Right hindlimb (tissue), 1 donor: ENCODE measurements at regions not wholly inside any gene's neighbourhood (a gene's known extent, or its start where the extent isn't known, plus 50 kb on each side); places are given as distances from the start of the nearest gene placed in this dataset.

Source experiments
- DNase-seq: peaks from one replicate; pipeline ENCODE4 v3.0.0-alpha.2; 2018

DNA sequence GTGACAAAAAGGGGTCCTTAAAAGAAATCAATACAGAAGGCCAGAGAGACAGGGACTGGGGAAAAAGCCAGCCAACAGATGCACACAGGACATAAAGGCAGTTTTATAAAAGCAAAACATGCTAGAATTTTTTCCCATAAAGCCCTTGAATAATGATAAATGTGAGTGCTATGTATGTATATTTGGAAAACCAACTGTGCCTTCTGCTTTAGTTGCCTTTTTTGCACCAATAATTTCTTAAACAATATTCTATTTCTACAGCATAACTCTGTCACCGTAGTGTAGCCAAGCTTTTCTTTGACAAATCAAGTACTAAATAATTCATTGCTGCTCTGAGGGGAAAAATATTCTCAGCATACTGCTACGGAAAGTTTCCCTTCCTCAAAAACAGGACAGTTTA lies 730.6 kb upstream of the NRSN1 start:
- DNase-seq, result no peak

DNA sequence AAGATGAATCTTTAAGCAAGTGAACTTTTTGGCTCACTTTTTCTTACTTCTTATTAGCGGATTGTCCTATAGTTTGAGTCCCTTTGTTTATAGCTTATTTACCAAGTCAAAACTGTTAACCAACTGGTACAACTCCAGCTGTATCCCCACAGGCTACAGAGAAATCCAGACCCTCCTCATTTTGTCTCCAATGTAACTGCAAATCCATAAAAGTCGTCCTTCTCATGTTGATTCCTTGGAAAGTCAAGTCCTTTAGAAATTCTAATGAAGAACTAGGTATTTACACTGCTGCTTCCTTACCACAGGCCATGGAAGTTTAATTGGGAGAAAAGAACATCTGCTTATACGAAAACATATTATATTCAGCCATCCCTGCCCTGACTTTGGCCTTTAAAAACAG lies 729.1 kb upstream of the NRSN1 start:
- DNase-seq, result no peak

DNA sequence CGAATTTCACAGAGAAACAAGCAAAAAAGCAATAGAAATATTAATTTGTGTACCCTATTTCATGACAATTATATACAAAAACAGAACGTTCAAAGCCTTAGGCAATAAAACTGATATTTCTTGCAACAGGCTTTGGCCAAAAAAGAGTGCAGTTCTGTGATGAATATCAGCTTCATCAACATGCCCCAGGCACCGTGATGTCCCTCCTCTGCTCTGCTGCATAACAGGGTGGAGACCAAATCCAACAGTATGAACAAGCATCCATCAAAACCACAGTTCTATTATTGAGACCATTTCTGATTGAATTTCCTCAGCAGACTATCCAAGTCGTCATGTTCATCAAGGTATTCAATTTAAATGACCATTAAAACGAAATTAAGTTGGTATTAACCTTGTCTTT lies 722.6 kb upstream of the NRSN1 start:
- no peak for DNase-seq

DNA sequence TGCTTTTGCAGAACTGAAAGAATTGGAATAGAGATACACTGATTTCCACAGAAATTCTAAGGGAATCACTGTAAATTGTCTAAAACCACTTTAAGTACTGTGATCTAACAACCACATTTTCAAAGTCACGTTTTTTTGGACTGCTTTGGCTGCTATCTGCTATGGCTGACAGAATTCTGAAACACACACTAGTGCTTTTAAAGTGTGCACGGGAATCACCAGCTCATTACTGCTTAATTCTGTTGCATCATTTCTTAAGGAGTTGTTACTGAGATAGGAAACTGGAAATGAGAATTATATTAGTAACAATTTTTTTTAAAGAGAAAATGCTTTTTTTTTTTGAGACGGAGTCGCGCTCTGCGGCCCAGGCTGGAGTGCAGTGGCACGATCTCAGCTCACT lies 716.5 kb upstream of the NRSN1 start:
- DNase-seq, result no peak

DNA sequence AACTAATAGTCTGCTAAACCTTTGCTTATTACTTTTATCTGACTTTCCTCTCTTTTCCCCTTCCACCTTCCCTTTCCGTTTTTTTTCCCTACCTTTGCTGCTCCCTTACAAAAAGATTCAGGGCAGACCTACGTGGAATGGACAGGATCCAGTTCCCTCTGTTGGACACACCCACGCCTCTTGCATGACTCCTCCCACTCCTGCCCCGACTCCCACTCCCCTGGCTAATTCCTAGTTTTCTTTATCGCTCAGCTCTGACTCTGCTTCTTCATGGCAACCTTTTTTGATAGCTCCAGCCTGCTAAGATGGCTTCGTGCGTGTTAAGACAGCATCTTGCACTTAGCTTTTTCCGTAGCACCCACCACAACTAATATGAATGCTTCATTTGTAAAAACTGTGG lies 715.6 kb upstream of the NRSN1 start:
- DNase-seq, result no peak

DNA sequence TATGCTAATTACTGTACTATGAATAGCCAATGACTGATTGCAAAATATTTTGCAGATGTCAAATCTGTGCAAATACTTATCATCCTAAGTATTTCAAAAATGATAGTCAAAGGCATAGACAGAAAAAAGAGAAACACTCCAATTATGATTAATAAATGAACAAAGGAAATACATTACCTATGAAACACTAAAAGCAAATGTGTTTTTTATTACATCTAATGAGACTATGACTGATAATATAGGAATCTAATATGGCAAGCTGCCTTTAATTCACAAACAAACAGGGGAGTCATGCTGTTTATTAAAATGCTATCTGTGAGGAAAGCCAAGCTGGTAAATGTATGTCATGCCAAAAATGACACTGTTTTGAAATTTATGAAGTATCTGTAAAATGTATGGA lies 713.2 kb upstream of the NRSN1 start:
- no peak for DNase-seq

DNA sequence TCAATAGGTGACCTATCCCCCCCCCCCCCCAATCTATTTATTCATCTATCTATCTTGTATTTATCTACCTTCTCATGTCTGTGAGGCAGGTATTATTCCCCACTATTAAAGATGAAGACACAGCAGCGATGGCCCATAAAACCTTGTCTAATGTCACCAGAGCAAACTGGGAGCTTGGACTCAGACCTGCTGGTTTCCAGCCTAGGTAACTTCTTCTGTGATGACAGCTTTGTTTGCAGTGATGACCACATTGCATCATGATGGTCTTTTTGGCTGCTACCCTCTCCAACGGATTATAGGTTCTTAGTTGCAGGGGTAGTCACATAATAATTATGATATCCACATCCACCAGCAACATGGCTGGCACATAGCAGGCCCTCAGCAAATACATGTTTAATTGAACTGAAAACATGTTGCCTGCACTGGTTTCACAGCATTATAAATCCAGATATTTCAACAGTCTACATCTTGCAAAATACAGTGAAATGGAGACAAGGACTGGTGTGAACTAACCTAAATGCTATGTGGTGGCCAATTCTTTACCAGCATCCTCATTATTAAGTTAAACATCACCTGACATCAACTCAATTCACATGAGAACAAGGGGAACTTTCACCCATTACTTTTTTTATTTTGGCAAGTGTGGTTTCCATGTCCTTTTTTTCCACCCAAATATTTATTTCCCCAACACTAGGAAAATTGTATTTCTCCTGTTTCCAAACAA lies 712.5 kb upstream of the NRSN1 start:
- DNase-seq, result no peak

DNA sequence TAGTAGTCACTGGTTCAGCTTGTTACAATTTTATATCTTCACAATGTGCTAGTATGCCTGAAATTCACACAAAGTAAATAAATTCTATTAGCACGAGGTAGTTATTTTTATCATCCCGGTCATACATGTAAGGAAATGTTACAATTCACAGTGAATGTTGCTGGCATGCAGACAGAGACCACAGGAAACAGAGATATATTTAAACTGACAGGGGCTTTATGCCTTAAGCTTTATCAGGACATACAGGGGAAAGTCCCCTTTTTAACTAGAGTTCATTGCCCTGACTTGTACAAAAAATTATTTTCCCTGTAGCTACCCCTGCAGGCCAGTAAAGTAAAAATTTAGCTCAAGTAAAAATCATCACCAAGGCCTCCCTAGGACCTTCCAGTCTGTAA lies 712.0 kb upstream of the NRSN1 start:
- DNase-seq, result peak; percentile 30

DNA sequence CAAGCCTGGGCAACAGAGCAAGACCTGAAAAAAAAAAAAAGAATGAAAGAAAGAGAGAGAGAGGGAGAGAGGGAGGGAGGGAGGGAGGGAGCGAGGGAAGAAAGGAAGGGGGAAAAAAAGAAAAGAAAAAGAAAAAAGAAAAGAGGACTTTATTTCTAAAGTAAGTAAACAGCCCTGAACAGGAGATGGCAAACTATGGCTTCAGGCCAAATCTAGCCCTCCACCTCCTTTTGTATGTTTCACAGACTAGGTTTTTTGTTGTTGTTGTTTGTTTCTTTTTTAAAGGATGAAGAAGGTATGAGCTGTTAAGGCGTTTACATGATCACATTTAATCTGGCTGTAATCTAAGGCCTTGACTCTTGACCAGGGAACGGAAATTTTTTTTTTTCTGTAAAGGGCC lies 711.1 kb upstream of the NRSN1 start:
- DNase-seq, result no peak

DNA sequence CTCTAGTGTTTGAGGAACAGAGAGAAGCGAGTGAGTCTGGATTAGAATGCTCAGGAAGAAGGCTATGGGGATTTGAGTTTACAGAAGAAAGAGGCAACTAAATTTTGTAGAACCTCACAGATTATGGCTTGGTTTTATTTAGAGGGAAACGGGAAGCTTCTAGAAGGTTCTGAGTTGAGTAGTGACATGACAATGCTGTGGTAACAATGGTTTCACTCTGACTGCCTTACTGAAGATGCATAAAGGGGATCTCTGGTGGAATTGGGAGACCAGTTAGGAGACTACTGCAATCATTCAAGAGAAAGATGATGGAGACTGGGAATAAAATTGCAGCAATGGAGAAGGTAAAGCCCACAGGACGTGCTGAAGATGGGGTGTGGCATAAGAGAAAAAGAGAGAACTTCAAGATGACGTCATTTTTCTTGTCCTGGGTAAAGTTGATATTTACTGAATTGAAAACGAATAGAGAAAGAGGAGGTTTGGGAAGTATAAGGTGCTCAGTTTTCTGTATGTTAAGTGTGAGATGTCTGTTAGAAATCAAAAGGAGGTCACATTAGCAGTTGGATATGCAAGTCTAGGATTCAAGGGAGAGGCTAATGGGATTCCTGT lies 710.1 kb upstream of the NRSN1 start:
- DNase-seq, result no peak

DNA sequence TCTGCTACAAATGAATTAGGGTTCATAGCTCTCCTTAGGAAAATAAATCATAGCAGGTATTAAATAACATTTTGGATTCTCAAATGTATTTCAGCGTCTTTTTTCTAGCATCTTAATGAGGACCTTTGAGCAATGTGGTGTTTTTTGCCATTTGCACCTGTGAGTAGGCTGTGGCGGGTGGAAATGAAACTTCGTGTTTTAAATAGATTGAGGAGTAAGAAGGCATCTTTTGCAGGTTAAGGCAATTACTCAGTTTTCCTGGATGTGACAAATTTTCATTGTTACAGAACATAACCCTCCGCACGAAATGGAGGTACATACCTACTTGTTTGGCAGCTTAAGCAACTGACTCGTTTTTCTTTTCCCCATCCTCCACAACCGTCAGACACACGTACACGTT lies 708.9 kb upstream of the NRSN1 start:
- DNase-seq, result no peak

DNA sequence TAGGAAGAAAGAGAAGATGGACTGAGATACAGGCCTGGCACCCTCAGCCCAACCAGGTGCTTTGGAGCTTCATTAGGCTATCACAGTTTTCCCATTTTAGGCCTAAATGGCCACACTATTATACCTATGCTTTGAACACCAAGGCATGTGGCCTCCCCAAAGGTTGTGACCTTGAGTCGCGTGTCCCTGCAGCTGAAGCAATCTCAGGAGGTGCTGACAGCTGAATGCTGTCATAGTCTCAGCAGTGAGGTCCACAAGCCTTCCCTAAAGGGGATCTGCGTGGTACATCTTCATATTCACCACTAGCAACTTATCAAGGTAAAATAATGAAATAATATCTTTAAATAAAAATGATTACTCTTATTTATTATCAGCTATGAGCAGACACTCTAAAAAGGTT lies 707.9 kb upstream of the NRSN1 start:
- no peak for DNase-seq

DNA sequence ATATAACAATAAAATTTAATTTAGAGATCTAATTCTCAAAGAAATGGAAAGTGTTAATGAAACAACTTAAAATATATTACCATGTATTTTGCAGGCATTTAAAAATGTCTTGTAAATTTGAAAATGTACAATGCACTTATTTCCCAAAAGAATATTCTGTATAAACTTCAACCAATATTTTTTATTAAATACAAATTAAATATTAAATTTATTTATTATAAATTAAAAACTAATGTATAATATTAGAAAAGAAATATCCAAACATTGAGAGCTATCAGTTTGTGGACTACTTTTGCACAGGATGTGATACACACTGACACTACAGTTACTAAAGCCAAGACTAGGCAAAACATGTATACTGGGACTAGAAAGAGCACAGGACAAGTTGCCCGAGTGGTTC lies 707.0 kb upstream of the NRSN1 start:
- no peak for DNase-seq

DNA sequence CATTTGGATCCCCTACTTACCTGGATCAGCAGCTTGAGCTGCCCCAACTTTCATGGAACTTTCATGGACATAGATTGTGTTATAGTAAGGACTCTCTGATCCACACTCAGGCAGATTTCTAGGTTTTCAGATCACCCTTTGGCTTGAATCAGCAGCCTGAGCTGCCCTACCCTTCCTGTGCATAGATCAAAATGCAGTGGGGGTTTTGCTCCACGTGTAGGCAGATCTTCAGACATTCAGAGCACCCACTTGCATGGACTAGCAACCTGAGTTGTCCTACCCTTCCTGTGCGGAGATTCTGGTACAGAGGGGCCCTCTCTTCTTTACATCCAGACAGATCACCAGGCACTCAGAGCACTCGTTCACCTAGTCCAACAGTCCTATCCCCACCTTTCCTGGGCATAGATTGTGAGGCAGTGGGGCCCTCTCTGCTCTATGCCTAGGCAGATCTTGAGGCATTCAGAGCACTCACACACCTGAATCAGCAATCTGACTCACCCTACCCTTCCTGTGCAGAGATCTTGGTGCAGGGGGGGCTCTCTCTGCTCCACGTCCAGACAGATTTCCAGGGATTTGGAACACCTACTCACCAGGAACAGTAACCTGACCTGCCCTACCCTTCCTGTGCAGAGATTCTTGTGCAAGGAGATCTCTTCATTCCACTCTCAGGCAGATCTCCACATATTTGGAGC lies 705.2 kb upstream of the NRSN1 start:
- no peak for DNase-seq

DNA sequence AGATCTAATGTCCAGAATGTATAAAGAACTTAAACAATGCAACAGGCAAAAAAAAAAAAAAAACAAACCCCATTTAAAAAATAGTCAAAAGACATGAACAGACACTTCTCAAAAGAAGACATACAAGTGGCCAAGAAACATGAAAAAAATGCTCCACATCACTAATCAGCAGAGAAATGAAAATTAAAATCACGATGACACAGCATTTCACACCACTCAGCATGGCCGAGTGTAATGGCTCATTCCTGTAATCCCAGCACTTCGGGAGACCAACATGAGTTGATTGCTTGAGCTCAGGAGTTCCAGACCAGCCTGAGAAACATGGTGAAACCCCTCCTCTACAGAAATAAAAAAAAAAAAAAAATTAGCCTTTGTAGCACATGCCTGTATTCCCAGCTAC lies 701.4 kb upstream of the NRSN1 start:
- DNase-seq, result no peak

DNA sequence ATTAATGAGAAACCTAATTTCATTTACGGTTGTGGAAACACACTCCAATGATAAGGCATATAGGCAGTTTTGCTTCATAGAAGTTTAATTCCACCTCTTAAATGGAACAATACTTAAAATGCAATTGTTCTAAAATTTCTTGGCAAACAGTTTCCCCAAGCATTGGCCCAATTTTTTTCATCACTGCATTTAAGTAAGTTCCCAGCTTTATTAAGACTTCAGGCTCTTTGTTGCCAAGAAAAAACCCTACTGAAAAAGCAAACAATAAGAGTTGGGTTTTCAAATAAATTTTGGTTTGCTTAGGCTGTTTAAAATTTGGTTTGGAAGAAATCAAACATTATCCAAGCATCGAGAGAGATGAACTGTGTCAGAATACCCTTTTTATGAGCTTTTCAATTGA lies 690.9 kb upstream of the NRSN1 start:
- DNase-seq, result no peak

DNA sequence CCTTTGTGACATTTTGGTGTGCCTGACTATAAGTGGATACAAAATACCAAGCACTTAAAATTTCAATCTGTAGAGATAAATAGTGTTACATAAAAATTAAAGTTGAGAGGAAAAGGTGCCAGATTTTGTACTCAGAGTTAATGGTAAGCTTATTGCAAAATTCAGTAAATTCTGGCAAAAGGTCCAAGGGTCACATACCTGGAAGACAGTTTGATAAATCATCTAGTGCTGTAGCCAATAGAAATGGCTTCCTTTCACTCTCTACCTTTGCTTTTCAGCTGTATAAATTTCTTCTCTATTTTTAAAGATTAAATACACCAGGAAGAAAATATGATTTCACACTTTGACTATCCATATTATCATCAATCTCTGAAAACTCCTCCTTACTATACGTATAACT lies 690.2 kb upstream of the NRSN1 start:
- DNase-seq, result no peak

DNA sequence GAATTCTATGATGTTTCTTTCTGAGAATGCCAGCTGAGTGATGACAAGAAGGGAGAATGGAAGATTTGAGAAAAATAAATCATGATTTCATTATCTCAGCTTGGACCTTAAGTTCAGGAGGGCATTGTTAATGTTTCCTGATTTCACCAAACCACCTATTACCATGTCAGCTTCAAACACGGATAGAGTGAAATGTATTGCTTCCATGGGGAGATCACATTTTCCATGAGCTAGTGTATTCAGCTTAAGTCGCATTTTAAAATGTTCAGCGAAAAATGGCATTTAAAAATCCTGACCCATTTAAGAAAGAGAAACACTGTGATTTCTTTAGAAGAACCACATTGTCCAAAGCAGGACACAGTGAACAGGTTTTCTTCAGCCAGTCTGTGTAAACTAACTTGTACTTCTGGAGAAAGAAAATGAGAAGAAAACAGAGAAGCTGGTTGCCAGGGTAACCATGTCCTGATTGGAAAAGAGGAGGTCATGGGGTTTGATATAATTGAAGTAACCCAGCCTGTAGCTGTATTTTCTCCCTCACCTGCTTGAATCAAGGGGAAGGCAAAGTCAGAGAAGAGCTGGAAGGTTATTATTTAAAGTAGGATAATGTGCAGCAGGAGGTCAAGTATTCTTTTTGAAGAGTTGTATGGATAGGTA lies 684.1 kb upstream of the NRSN1 start:
- DNase-seq, result no peak

DNA sequence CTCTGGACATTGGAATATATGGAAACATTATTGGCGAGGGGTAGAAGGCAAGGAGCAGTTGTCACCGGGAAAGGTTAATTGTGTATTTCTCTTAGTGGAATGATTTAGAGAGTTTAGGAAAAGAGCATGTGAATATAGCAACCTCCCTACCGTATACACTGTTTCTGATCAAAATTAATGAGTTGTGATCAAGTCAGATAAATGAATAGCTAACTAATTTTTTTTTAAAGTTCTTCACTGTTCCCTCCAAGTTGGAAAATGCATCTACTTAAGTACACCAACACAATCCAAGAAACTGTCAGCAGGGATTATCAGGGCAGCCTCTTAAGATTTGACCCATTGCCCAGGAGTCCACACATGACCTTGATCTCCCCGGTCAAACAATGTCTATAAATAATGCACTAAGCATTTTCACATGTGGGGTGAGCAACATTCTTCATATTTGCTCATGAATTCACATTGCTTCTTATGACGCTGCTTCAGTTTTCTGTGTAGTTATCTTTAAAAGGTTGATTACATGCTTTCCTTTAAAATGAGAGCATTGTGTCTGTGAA lies 680.8 kb upstream of the NRSN1 start:
- DNase-seq, result peak; percentile 26

DNA sequence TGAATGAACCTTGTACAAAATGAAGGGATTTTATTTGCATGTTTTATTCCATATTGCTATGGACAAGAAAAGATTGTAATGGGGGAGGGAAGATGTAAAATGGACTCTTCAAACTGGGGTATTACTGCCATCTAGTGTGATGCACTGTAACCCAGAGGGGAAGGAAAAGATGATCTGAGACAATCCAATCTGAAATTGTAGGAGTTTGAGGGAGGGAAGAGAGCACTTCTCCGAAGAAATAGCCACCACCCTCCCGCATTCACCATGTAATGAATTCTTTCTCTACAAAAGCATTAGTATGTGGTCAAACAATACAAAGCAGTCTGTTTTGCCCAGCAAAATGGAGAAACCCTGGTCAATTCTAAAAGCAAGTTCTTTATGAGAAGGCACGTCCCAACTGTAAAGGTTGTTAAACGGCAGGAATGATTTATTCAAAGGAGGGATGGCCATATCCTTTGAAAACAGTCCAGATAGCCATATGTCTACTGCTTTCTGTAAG lies 679.5 kb upstream of the NRSN1 start:
- DNase-seq, result peak; percentile 29

DNA sequence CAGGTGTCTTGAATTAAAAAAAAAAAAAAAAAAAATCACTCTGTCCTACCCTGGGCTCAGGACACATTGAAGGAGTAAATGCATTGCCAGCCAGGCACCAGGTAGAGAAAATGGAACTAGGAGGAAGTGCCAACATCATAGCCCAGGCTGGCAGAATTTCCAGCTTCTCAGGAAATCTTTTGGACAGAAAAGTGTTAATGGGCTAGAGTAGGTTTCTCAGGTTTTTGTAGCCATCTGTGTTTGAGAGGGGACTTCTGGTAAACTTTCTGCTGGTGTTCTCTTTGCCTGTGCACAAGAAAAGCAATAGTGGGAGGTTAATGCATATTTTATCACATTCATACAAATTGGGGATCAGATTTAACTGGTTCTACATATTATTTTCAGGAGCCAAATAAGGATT lies 678.3 kb upstream of the NRSN1 start:
- DNase-seq, result no peak

DNA sequence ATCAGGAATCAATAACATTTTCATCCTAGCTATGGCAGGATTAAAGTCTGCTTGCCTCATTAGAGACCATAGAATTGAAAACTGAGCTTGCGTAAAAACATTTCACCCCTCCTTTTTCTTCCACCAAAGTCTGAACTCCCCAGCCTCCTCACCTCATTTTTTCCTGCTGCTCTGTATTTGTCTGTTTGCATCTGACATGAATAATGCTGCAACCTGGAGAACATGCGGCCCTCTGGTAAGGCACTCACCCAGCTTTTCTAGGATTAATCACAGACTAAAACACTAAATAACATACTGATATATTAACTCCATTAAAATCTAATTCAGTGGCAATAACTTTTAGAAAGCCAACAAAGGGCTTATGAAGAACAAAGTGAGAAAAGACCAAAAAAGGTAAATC lies 677.7 kb upstream of the NRSN1 start:
- no peak for DNase-seq
